Lower lobe of right lung (tissue), 2 donors: ENCODE measurements at regions not wholly inside any gene's neighbourhood (a gene's known extent, or its start where the extent isn't known, plus 50 kb on each side); places are given as distances from the start of the nearest gene placed in this dataset.

Experiments used
- ATAC-seq, 2 donors: fragments of 200-7000 bp; cut with Tn5 transposase; one replicate each; pipeline ENCODE4 v1.9.1; 2020 to 2022; ENCODE audit warnings: mild to moderate bottlenecking in 2 of 2, moderate library complexity in 2 of 2
- DNase-seq: peaks from one replicate; pipeline ENCODE4 v3.0.0-alpha.2; 2020
- H3K27ac ChIP-seq: fragments of 200-600 bp; one replicate; pipeline ENCODE4 v1.8.0; 2022
- H3K27me3 ChIP-seq: fragments of 200-600 bp; one replicate; pipeline ENCODE4 v1.8.0; 2022; ENCODE audit warnings: low read depth
- H3K36me3 ChIP-seq: fragments of 200-600 bp; one replicate; pipeline ENCODE4 v1.8.0; 2022; ENCODE audit warnings: mild to moderate bottlenecking
- H3K4me1 ChIP-seq: fragments of 200-600 bp; one replicate; pipeline ENCODE4 v1.8.0; 2022
- H3K4me3 ChIP-seq: fragments of 200-600 bp; one replicate; pipeline ENCODE4 v1.8.0; 2022; ENCODE audit warnings: mild to moderate bottlenecking
- H3K9me3 ChIP-seq: fragments of 200-600 bp; one replicate; pipeline ENCODE4 v1.8.0; 2022
- intact Hi-C: fragments of 100-400 bp; cut with DNase I; formaldehyde crosslinking; loops from one replicate; pipeline ENCODE4 v1.11.0; 2022
- TF ChIP-seq, protein P1 (sequence below): fragments of 200-600 bp; IDR thresholded peaks from one replicate; pipeline ENCODE4 v1.8.0; 2022; ENCODE audit warnings: antibody characterized with exemption, mild to moderate bottlenecking
- donor health status: DM: no; HTN: yes; CAD: no; lungs with severe emphysema.

DNA sequence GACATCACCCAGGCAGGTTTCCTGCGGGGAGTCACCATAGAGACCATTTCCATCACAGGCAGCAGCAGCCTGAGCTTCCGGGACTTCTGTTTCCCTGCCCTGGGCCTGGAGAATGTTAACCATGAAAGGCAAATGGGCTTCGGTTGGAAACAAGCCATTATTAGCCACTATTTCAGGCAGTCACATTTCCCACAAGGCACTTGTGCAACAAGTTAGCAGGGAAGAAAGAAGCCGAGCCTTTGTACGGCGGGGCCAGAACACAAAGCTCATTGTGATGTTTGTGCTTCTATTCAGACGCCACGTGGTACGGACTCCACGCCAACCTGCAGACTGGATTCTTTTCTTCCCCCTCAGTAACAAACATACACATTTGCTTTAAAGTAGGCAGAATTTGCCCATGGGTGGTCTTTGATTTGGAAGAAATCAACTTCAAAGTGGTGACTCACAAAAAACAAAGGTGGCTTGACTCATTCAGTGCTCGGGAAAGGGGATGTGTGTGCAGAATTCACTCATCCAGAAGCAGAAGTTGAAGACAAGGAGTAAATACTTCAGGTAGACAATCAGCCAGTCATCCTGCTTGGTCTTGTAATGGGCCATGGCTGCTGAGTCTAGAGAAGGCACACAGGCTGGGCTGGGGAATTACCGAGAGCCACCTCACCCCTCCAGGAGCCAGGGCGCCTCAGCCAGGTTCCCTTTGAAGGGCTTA lies 154.2 kb upstream of the PRMT8 start:
- Histone ChIP-seq H3K4me3 (no peak overlapping the region), H3K4me1 (no peaks in the 10 kb centered on the region), H3K9me3 (no peaks in the 10 kb centered on the region), H3K27me3 (peaks cover 7% of the 10 kb centered on the region), H3K27ac (no peak overlapping the region), H3K36me3 (no peaks in the 10 kb centered on the region)
- intact Hi-C loops: no loop called here
- TF ChIP-seq, protein P1, sequence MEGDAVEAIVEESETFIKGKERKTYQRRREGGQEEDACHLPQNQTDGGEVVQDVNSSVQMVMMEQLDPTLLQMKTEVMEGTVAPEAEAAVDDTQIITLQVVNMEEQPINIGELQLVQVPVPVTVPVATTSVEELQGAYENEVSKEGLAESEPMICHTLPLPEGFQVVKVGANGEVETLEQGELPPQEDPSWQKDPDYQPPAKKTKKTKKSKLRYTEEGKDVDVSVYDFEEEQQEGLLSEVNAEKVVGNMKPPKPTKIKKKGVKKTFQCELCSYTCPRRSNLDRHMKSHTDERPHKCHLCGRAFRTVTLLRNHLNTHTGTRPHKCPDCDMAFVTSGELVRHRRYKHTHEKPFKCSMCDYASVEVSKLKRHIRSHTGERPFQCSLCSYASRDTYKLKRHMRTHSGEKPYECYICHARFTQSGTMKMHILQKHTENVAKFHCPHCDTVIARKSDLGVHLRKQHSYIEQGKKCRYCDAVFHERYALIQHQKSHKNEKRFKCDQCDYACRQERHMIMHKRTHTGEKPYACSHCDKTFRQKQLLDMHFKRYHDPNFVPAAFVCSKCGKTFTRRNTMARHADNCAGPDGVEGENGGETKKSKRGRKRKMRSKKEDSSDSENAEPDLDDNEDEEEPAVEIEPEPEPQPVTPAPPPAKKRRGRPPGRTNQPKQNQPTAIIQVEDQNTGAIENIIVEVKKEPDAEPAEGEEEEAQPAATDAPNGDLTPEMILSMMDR: no peak
- no peak for DNase-seq
- no peak for ATAC-seq

DNA sequence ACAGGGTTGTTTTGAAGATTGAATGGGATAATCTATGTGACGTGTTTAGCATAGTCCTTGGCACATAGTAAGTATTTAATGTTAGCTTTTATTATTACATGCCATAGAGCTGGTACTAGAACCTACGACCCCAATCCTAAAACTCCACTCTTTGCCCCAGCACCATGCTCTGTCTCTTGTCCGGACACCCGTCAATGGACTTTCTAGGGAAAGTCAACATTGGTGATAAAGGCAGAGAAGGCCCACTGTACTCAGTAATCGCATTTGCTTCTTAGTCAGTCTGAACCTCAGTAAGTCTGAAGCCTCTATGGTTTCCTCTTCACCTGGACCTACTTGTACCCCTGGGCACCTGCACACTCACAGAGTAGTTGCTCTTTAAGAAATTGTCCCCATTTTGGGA lies 153.1 kb upstream of the PRMT8 start:
- ATAC-seq: no peak
- Histone ChIP-seq H3K27ac (no peak overlapping the region), H3K36me3 (no peaks in the 10 kb centered on the region), H3K4me3 (no peak overlapping the region), H3K27me3 (peaks cover 17% of the 10 kb centered on the region), H3K4me1 (no peaks in the 10 kb centered on the region), H3K9me3 (no peaks in the 10 kb centered on the region)
- no peak for DNase-seq
- intact Hi-C loops: no loop called here
- TF ChIP-seq, protein P1: no peak

DNA sequence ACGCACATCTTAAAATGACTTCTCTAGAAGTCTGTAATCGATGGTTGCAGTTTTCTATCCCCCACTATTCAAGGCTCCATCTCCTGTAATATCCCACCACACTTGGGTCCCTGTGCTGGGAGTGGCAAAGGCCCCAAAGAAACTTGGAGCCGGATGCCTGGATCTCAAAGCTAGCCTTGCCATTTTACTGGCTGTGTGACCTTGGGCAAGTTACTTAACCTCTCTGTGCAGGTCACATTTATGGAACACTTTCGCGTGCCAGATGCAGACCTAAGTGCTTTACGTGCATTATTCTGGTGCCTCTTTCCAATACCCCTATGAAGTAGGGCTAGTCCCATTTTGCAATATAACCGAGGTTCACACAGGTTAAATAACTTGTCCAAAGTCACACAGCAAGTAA lies 151.8 kb upstream of the PRMT8 start:
- Histone ChIP-seq H3K36me3 (no peaks in the 10 kb centered on the region), H3K27me3 (peaks cover 27% of the 10 kb centered on the region), H3K4me1 (no peaks in the 10 kb centered on the region), H3K9me3 (no peaks in the 10 kb centered on the region), H3K27ac (no peak overlapping the region), H3K4me3 (no peak overlapping the region)
- TF ChIP-seq, protein P1: no peak
- DNase-seq (no peak), ATAC-seq (no peak)
- intact Hi-C loops: no loop called here

- H3K4me1 ChIP-seq: no peaks in the 10 kb centered on the region
- H3K36me3 ChIP-seq: no peaks in the 10 kb centered on the region
- DNase-seq: no peak
These were observed 149.4 kb upstream of the PRMT8 start for GRCh38 chr12:3341594-3341993.

DNA sequence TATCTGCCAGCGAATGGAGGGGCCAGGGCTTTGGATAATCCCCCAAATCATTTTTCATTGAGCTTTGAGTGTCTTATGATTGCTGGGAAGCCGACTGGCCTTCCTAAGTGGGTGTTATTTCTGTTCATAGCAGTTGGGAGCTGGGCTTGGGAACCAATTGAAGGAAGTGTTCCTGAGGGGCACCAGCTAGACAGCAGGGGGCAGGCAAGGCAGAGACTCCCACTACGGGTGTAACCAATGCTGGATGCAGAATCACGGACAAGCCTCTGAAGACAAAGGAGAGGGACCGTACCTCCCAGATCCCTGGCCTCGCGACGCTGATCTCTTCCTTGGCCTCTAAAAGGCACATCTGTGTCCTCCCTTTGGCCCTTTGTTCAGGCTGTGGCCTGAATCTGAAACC lies 149.0 kb upstream of the PRMT8 start:
- H3K27me3 ChIP-seq: peaks cover 33% of the 10 kb centered on the region
- no peak overlapping the region for H3K4me3 ChIP-seq
- H3K27ac ChIP-seq: no peak overlapping the region
- intact Hi-C loops: no loop called here
- DNase-seq (no peak), ATAC-seq (peak in 1 of 2 donors; percentile 52)
- no peaks in the 10 kb centered on the region for H3K9me3 ChIP-seq
- H3K4me1 ChIP-seq: no peaks in the 10 kb centered on the region
- no peaks in the 10 kb centered on the region for H3K36me3 ChIP-seq
- TF ChIP-seq, protein P1: peak; percentile 38

More at GRCh38 chr12:3341594-3341993, 149.4 kb upstream of the PRMT8 start:
- ATAC-seq: no peak
- TF ChIP-seq, protein P1: no peak
- Histone ChIP-seq H3K4me3 (no peak overlapping the region), H3K27me3 (peaks cover 33% of the 10 kb centered on the region), H3K27ac (no peak overlapping the region), H3K9me3 (no peaks in the 10 kb centered on the region)
- intact Hi-C loops: no loop called here
